ENCODE measurements at regions not wholly inside any gene's neighbourhood (a gene's known extent, or its start where the extent isn't known, plus 50 kb on each side); places are given as distances from the start of the nearest gene placed in this dataset.
"Not testable (repeated sequence)": the region's sequence is repeated elsewhere in the genome, so short reads cannot be mapped to it uniquely, and the experiment has no call there.

- DNase-seq (ENCODE audit: low read depth in 2 of 2): no peak
- H3K4me3 ChIP-seq (replicated peaks in 1 of 2; ENCODE audit: low read depth in 2 of 2, low read length in 2 of 2): no peak overlapping the region
- no peak for TF ChIP-seq CTCF (IDR thresholded peaks at IDR 0.05; ENCODE audit: low read depth, low read length)
Measured at GRCh38 chr3:102933377-102933776, 498.6 kb downstream of the ZPLD1 start.

- H3K4me3 ChIP-seq (replicated peaks in 1 of 2; ENCODE audit: low read depth in 2 of 2, low read length in 2 of 2): no peak overlapping the region
- DNase-seq (ENCODE audit: low read depth in 2 of 2): no peak
- TF ChIP-seq CTCF (IDR thresholded peaks at IDR 0.05; ENCODE audit: low read depth, low read length): no peak
Measured at GRCh38 chr3:102936511-102937045, 501.8 kb downstream of the ZPLD1 start.

GRCh38 chr3:102941786-102942185 lies 507.0 kb downstream of the ZPLD1 start:
- no peak for DNase-seq (ENCODE audit: low read depth in 2 of 2)
- no peak overlapping the region for H3K4me3 ChIP-seq (replicated peaks in 1 of 2; ENCODE audit: low read depth in 2 of 2, low read length in 2 of 2)
- no peak for TF ChIP-seq CTCF (IDR thresholded peaks at IDR 0.05; ENCODE audit: low read depth, low read length)

- DNase-seq (ENCODE audit: low read depth in 2 of 2); H3K4me3 ChIP-seq (replicated peaks in 1 of 2; ENCODE audit: low read depth in 2 of 2, low read length in 2 of 2): not testable (repeated sequence)
Measured at GRCh38 chr3:102946445-102946844, 511.6 kb downstream of the ZPLD1 start.

DNA sequence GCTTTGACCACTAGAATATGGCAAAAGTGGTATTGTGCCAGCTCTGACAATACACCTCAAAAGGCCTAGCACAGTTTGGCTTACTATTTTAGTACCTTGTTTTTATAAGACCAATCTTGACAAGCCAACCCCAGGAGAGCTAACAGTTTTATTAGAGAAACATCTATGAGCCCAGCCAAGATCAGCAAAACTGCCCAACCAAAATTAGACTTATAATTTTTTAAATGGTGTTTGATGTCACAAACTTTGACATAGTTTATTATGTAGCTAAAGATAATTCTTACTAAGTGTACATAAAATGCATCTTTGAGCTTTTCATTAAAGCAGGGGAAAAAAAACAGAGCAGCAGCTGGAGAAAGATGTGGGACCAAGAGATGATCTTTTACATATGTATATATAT lies 537.5 kb downstream of the ZPLD1 start:
- TF ChIP-seq CTCF (IDR thresholded peaks at IDR 0.05; ENCODE audit: low read depth, low read length): no peak
- no peak overlapping the region for H3K4me3 ChIP-seq (replicated peaks in 1 of 2; ENCODE audit: low read depth in 2 of 2, low read length in 2 of 2)
- no peak for DNase-seq (ENCODE audit: low read depth in 2 of 2)

DNA sequence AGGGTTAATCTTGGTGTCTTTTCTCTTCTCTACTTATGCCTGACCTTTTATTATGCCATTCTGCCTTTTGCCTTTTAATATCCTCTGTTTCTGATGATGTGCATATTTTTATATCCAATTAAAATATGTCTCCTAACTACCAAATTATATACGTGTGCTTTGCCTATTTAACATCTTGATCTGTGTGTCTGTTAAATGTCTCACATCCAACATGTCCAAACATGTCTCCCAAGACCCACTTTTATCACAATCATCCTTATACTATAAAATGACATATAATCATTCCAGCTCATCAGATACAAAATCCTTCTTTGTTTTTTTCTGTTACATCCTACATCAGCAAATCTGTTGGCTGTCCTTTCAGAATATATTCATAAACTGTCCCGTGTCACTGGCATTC lies 539.5 kb downstream of the ZPLD1 start:
- TF ChIP-seq CTCF (IDR thresholded peaks at IDR 0.05; ENCODE audit: low read depth, low read length): no peak
- no peak for DNase-seq (ENCODE audit: low read depth in 2 of 2)

GRCh38 chr3:102979191-102979590 lies 544.4 kb downstream of the ZPLD1 start:
- no peak for TF ChIP-seq CTCF (IDR thresholded peaks at IDR 0.05; ENCODE audit: low read depth, low read length)
- no peak overlapping the region for H3K4me3 ChIP-seq (replicated peaks in 1 of 2; ENCODE audit: low read depth in 2 of 2, low read length in 2 of 2)
- DNase-seq (ENCODE audit: low read depth in 2 of 2): no peak

More for the DNA sequence above, 539.5 kb downstream of the ZPLD1 start:
- H3K4me3 ChIP-seq (replicated peaks in 1 of 2; ENCODE audit: low read depth in 2 of 2, low read length in 2 of 2): no peak overlapping the region
